ENCODE measurements at regions not wholly inside any gene's neighbourhood (a gene's known extent, or its start where the extent isn't known, plus 50 kb on each side); places are given as distances from the start of the nearest gene placed in this dataset.
A peak's percentile ranks its signal among the peaks of the same experiment; 100 is the strongest.

- Histone ChIP-seq H3K27me3 (ENCODE audit: insufficient read depth, low read length) (no peaks in the 10 kb centered on the region), H4K20me1 (ENCODE audit: insufficient read depth, low read length) (no peaks in the 10 kb centered on the region), H2AFZ (ENCODE audit: low read depth, low read length) (no peak overlapping the region), H3K9ac (ENCODE audit: low read length) (no peak overlapping the region), H3K79me2 (ENCODE audit: insufficient read depth, low read length) (no peaks in the 10 kb centered on the region), H3K36me3 (ENCODE audit: insufficient read depth, low read length) (no peaks in the 10 kb centered on the region), H3K4me3 (ENCODE audit: insufficient read depth, low read depth, low read length) (no peak overlapping the region), H3K27ac (ENCODE audit: low read depth, low read length) (no peak overlapping the region), H3K4me2 (ENCODE audit: low read length) (no peak overlapping the region), H3K4me1 (ENCODE audit: insufficient read depth, low read length) (no peaks in the 10 kb centered on the region), H3K9me3 (ENCODE audit: insufficient read depth, low read depth, low read length) (peaks cover 2% of the 10 kb centered on the region)
- FAIRE-seq (no peak), DNase-seq (ENCODE audit: low read depth) (no peak)
- Mint-ChIP-seq H3K9me3 (ENCODE audit: unreplicated experiment) (peaks cover 15% of the 10 kb centered on the region), H3K4me3 (ENCODE audit: unreplicated experiment) (no peak overlapping the region), H3K27ac (ENCODE audit: unreplicated experiment) (no peak overlapping the region), H3K4me1 (ENCODE audit: low read depth, unreplicated experiment) (no peaks in the 10 kb centered on the region), H3K36me3 (ENCODE audit: low read depth, unreplicated experiment) (no peaks in the 10 kb centered on the region), H3K27me3 (ENCODE audit: low read depth, unreplicated experiment) (no peaks in the 10 kb centered on the region)
- TF ChIP-seq CTCF (IDR thresholded peaks at IDR 0.05; ENCODE audit: insufficient read depth, low read depth, low read length) (no peak), EZH2 (IDR thresholded peaks at IDR 0.05; ENCODE audit: insufficient read depth, low read length) (no peak)
Measured at GRCh38 chr9:20280330-20280729, 342.0 kb downstream of the MLLT3 start.

GRCh38 chr9:20276762-20277161, 345.5 kb downstream of the MLLT3 start:
- FAIRE-seq, result no peak
- Histone ChIP-seq H4K20me1 (ENCODE audit: insufficient read depth, low read length) (no peaks in the 10 kb centered on the region), H3K36me3 (ENCODE audit: insufficient read depth, low read length) (no peaks in the 10 kb centered on the region), H2AFZ (ENCODE audit: low read depth, low read length) (no peak overlapping the region), H3K4me2 (ENCODE audit: low read length) (no peak overlapping the region), H3K9me3 (ENCODE audit: insufficient read depth, low read depth, low read length) (peaks cover 5% of the 10 kb centered on the region), H3K27me3 (ENCODE audit: insufficient read depth, low read length) (no peaks in the 10 kb centered on the region), H3K4me3 (ENCODE audit: insufficient read depth, low read depth, low read length) (no peak overlapping the region), H3K4me1 (ENCODE audit: insufficient read depth, low read length) (no peaks in the 10 kb centered on the region), H3K9ac (ENCODE audit: low read length) (no peak overlapping the region), H3K27ac (ENCODE audit: low read depth, low read length) (no peak overlapping the region), H3K79me2 (ENCODE audit: insufficient read depth, low read length) (no peaks in the 10 kb centered on the region)
- Mint-ChIP-seq H3K36me3 (ENCODE audit: low read depth, unreplicated experiment) (no peaks in the 10 kb centered on the region), H3K9me3 (ENCODE audit: unreplicated experiment) (peaks cover 22% of the 10 kb centered on the region), H3K4me3 (ENCODE audit: unreplicated experiment) (no peak overlapping the region), H3K27ac (ENCODE audit: unreplicated experiment) (no peak overlapping the region), H3K27me3 (ENCODE audit: low read depth, unreplicated experiment) (no peaks in the 10 kb centered on the region), H3K4me1 (ENCODE audit: low read depth, unreplicated experiment) (no peaks in the 10 kb centered on the region)
- TF ChIP-seq EZH2 (IDR thresholded peaks at IDR 0.05; ENCODE audit: insufficient read depth, low read length) (no peak), CTCF (IDR thresholded peaks at IDR 0.05; ENCODE audit: insufficient read depth, low read depth, low read length) (no peak)
- DNase-seq (ENCODE audit: low read depth), result no peak

GRCh38 chr9:20271723-20272122, 350.6 kb downstream of the MLLT3 start:
- Mint-ChIP-seq H3K9me3 (ENCODE audit: unreplicated experiment) (peaks cover 14% of the 10 kb centered on the region), H3K36me3 (ENCODE audit: low read depth, unreplicated experiment) (no peaks in the 10 kb centered on the region), H3K27me3 (ENCODE audit: low read depth, unreplicated experiment) (no peaks in the 10 kb centered on the region), H3K27ac (ENCODE audit: unreplicated experiment) (no peak overlapping the region), H3K4me3 (ENCODE audit: unreplicated experiment) (no peak overlapping the region), H3K4me1 (ENCODE audit: low read depth, unreplicated experiment) (peaks cover 3% of the 10 kb centered on the region)
- TF ChIP-seq CTCF (IDR thresholded peaks at IDR 0.05; ENCODE audit: insufficient read depth, low read depth, low read length), result peak; percentile 21
- TF ChIP-seq EZH2 (IDR thresholded peaks at IDR 0.05; ENCODE audit: insufficient read depth, low read length), result no peak
- DNase-seq (ENCODE audit: low read depth), result no peak
- H3K9me3 ChIP-seq (ENCODE audit: insufficient read depth, low read depth, low read length), result peaks cover 3% of the 10 kb centered on the region
- no peak overlapping the region for H3K4me2 ChIP-seq (ENCODE audit: low read length)
- no peaks in the 10 kb centered on the region for H4K20me1 ChIP-seq (ENCODE audit: insufficient read depth, low read length)
- no peak overlapping the region for H3K9ac ChIP-seq (ENCODE audit: low read length)
- no peak overlapping the region for H3K27ac ChIP-seq (ENCODE audit: low read depth, low read length)
- FAIRE-seq, result no peak
- H3K27me3 ChIP-seq (ENCODE audit: insufficient read depth, low read length), result no peaks in the 10 kb centered on the region
- H3K4me1 ChIP-seq (ENCODE audit: insufficient read depth, low read length), result no peaks in the 10 kb centered on the region
- H3K79me2 ChIP-seq (ENCODE audit: insufficient read depth, low read length), result no peaks in the 10 kb centered on the region
- H2AFZ ChIP-seq (ENCODE audit: low read depth, low read length), result no peak overlapping the region
- no peak overlapping the region for H3K4me3 ChIP-seq (ENCODE audit: insufficient read depth, low read depth, low read length)
- H3K36me3 ChIP-seq (ENCODE audit: insufficient read depth, low read length), result no peaks in the 10 kb centered on the region

Measured in astrocyte (in vitro differentiated cells and primary cell).